Ovary (tissue), 7 donors: ENCODE measurements at regions not wholly inside any gene's neighbourhood (a gene's known extent, or its start where the extent isn't known, plus 50 kb on each side); places are given as distances from the start of the nearest gene placed in this dataset.

Source experiments
- DNase-seq, 5 donors: peaks; one replicate each; pipeline ENCODE4 v3.0.0-alpha.2; 2019 to 2020
- H3K27ac ChIP-seq, 2 donors: fragments of 200-600 bp; one replicate each; pipeline versions ENCODE4 v1.5.1 to v1.8.0; 2019 to 2022
- H3K27me3 ChIP-seq: fragments of 200-600 bp; one replicate; pipeline ENCODE4 v1.8.0; 2022
- H3K36me3 ChIP-seq: fragments of 200-600 bp; sonication (generic); one replicate; pipeline ENCODE4 v1.5.1; 2019
- H3K4me1 ChIP-seq: one replicate; pipeline ENCODE4 v1.8.1; 2013; ENCODE audit warnings: mild to moderate bottlenecking, moderate library complexity; ENCODE audit not compliant: insufficient read depth
- H3K4me3 ChIP-seq: fragments of 200-600 bp; sonication (generic); one replicate; pipeline ENCODE4 v1.5.1; 2017
- H3K9me3 ChIP-seq, 2 donors: fragments of 200-600 bp in 1 of 2; sonication (generic) in 1 of 2; one replicate each; pipeline versions ENCODE4 v1.5.1 to v1.8.1; 2013 to 2019; ENCODE audit warnings: mild to moderate bottlenecking in 1 of 2, moderate library complexity in 1 of 2
- CTCF ChIP-seq, 3 donors: fragments of 450-650 bp in 2 of 3; fragments of 200-600 bp in 1 of 3; IDR thresholded peaks; one replicate each; pipeline versions ENCODE4 v1.5.1 to v1.8.0; 2016 to 2022; ENCODE audit warnings: antibody characterized with exemption in 3 of 3, mild to moderate bottlenecking in 1 of 3
- EP300 ChIP-seq: sonication (generic); formaldehyde crosslinking; IDR thresholded peaks from one replicate; pipeline ENCODE4 v1.6.1; 2017; ENCODE audit warnings: antibody characterized with exemption
- POLR2A ChIP-seq: fragments of 450-650 bp; IDR thresholded peaks from one replicate; pipeline ENCODE4 v1.6.1; 2017; ENCODE audit warnings: antibody characterized with exemption, mild to moderate bottlenecking, moderate library complexity
- WGBS, 3 donors: extraction: QIAGEN DNeasy Blood & Tissue Kit in 1 of 3; methylation state at CpG; one replicate each; pipeline versions ENCODE4 v1.1.5 to v1.1.7; 2013 to 2017; 5-methylcytosine and 5-hydroxymethylcytosine counted together
- intact Hi-C, 4 donors: fragments of 100-400 bp; cut with DNase I; formaldehyde crosslinking; loops; one replicate each; pipeline versions ENCODE4 v1.11.0 to v1.15.1; 2022 to 2023
- donor health status: DM: no; HTN: no; CAD: no; lungs with moderate emphysema.
- donor health status: DM: no; HTN: no; CAD: no.
- donor health status: Bipolar disorder and iron deficiency.
- donor health status: DM: no; HTN: no; CAD: no.
- donor health status: DM: yes; HTN: yes; CAD: no.

GRCh38 chr5:116905885-116906284 lies 331.3 kb upstream of the SEMA6A start:
- Histone ChIP-seq H3K9me3 (no peaks in the 10 kb centered on the region), H3K4me1 (no peaks in the 10 kb centered on the region), H3K4me3 (no peak overlapping the region), H3K27ac (no peak overlapping the region), H3K36me3 (no peaks in the 10 kb centered on the region), H3K27me3 (no peaks in the 10 kb centered on the region)
- intact Hi-C loops: no loop called here
- WGBS, 3 donors: 75 to 88% (median 80%) methylated on average over 3 of the region's 3 CpGs
- DNase-seq: no peak
- no peak for TF ChIP-seq EP300
- TF ChIP-seq CTCF (IDR thresholded peaks at IDR 0.05): no peak
- no peak for TF ChIP-seq POLR2A

DNA sequence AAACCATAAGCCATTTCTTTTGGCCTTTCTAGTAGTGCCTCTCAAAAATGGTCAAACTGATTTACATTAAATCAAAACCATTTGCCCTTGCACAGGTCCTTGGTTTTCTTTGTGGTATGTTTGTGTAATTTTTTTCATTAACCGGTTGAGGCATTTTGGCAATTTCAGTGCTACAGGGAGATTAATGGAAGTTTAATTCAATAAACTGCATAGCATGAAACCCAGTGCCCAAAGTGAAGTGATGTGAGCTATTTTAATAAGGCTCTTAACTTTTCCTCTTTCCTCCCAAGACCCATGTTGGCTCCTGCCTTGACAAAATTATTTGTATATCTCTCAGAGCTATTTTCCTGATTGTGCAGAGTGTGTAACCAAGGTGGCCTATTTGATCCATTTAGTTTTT lies 326.2 kb upstream of the SEMA6A start:
- Histone ChIP-seq H3K27ac (no peak overlapping the region), H3K36me3 (no peaks in the 10 kb centered on the region), H3K27me3 (no peaks in the 10 kb centered on the region), H3K9me3 (no peaks in the 10 kb centered on the region), H3K4me1 (no peaks in the 10 kb centered on the region), H3K4me3 (no peak overlapping the region)
- no peak for TF ChIP-seq EP300
- no peak for TF ChIP-seq POLR2A
- TF ChIP-seq CTCF (IDR thresholded peaks at IDR 0.05): no peak
- DNase-seq: no peak
- 79 to 88% (median 88%) methylated on average over 1 of the region's 1 CpG for WGBS, 3 donors
- intact Hi-C loops: no loop called here

- H3K9me3 ChIP-seq: no peaks in the 10 kb centered on the region
- H3K4me3 ChIP-seq: no peak overlapping the region
- intact Hi-C loops: no loop called here
- H3K4me1 ChIP-seq: no peaks in the 10 kb centered on the region
- H3K27ac ChIP-seq: no peak overlapping the region
- H3K27me3 ChIP-seq: no peaks in the 10 kb centered on the region
- WGBS, 3 donors: 58 to 67% (median 65%) methylated on average over 2 of the region's 2 CpGs
- no peaks in the 10 kb centered on the region for H3K36me3 ChIP-seq
- TF ChIP-seq POLR2A: no peak
- TF ChIP-seq EP300: no peak
- TF ChIP-seq CTCF (IDR thresholded peaks at IDR 0.05): no peak
- no peak for DNase-seq
Observed at GRCh38 chr5:116898917-116899316, 324.3 kb upstream of the SEMA6A start.

DNA sequence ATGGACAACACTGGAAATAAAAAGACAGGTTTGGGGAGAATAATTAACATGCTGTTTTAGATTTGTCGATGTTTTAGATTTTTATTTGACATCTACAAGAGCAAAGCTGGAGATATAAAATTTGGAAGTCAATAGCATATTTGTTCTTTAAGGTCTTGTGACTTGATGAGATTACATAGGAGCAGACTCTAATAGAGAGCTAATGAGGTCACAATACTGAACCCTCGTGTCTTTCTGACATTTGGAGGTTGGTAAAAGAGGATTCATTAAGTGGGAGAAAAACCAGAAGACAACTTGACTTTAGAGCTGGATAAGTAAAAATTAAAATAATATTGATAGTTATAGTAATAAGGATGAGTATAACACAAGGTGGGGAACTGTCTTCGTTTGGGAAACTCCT lies 322.7 kb upstream of the SEMA6A start:
- Histone ChIP-seq H3K27ac (no peak overlapping the region), H3K36me3 (no peaks in the 10 kb centered on the region), H3K27me3 (no peaks in the 10 kb centered on the region), H3K4me3 (no peak overlapping the region), H3K9me3 (no peaks in the 10 kb centered on the region), H3K4me1 (no peaks in the 10 kb centered on the region)
- no peak for DNase-seq
- intact Hi-C loops: no loop called here
- TF ChIP-seq CTCF (IDR thresholded peaks at IDR 0.05): no peak
- no peak for TF ChIP-seq EP300
- no peak for TF ChIP-seq POLR2A
- WGBS, 3 donors: 62 to 68% (median 64%) methylated on average over 3 of the region's 3 CpGs

- no peak for TF ChIP-seq POLR2A
- no peak for TF ChIP-seq EP300
- no peak for TF ChIP-seq CTCF (IDR thresholded peaks at IDR 0.05)
- no peaks in the 10 kb centered on the region for H3K27me3 ChIP-seq
Observed at GRCh38 chr5:116896001-116896400, 321.4 kb upstream of the SEMA6A start.

More at GRCh38 chr5:116896001-116896400, 321.4 kb upstream of the SEMA6A start:
- intact Hi-C loops: no loop called here
- Histone ChIP-seq H3K9me3 (no peaks in the 10 kb centered on the region), H3K4me1 (no peaks in the 10 kb centered on the region), H3K27ac (no peak overlapping the region), H3K36me3 (no peaks in the 10 kb centered on the region), H3K4me3 (no peak overlapping the region)
- no peak for DNase-seq
